ENCODE measurements at regions not wholly inside any gene's neighbourhood (a gene's known extent, or its start where the extent isn't known, plus 50 kb on each side); places are given as distances from the start of the nearest gene placed in this dataset.
"Not testable (repeated sequence)": the region's sequence is repeated elsewhere in the genome, so short reads cannot be mapped to it uniquely, and the experiment has no call there.

GRCh38 chr9:104319198-104319597 lies 184.9 kb upstream of the OR13F1 start:
- no peak overlapping the region for H3K27ac Mint-ChIP-seq

GRCh38 chr9:104319685-104320084 lies 184.4 kb upstream of the OR13F1 start:
- no peaks in the 10 kb centered on the region for H3K36me3 Mint-ChIP-seq
- no peak overlapping the region for H3K4me3 Mint-ChIP-seq
- ATAC-seq, result no peak
- Histone ChIP-seq H3K4me1 (ENCODE audit: control insufficient read depth, insufficient read depth, low read length) (no peaks in the 10 kb centered on the region), H3K27me3 (ENCODE audit: control insufficient read depth, insufficient read depth, low read length) (no peaks in the 10 kb centered on the region), H3K9me3 (ENCODE audit: control insufficient read depth, insufficient read depth, low read length) (no peaks in the 10 kb centered on the region), H3K27ac (ENCODE audit: low read length) (no peak overlapping the region), H3K36me3 (ENCODE audit: control insufficient read depth, insufficient read depth, low read length) (no peaks in the 10 kb centered on the region), H3K4me3 (ENCODE audit: low read length) (no peak overlapping the region)
- intact Hi-C loops (cut with micrococcal nuclease), result no loop called here
- no peaks in the 10 kb centered on the region for H3K27me3 Mint-ChIP-seq (ENCODE audit: low read depth in 2 of 2)
- no peaks in the 10 kb centered on the region for H3K4me1 Mint-ChIP-seq
- no peak for DNase-seq
- TF ChIP-seq CTCF (IDR thresholded peaks at IDR 0.05), result no peak
- H3K9me3 Mint-ChIP-seq, result peaks cover 8 to 9% of the 10 kb centered on the region in 2 donors
- WGBS (ENCODE audit: insufficient coverage), result 96% methylated on average over 2 of the region's 3 CpGs
- no peak overlapping the region for H3K27ac Mint-ChIP-seq

More at GRCh38 chr9:104319198-104319597, 184.9 kb upstream of the OR13F1 start:
- DNase-seq (no peak), ATAC-seq (no peak)
- H3K9me3 ChIP-seq (ENCODE audit: control insufficient read depth, insufficient read depth, low read length), result no peaks in the 10 kb centered on the region
- TF ChIP-seq CTCF (IDR thresholded peaks at IDR 0.05), result no peak
- intact Hi-C loops (cut with micrococcal nuclease), result no loop called here
- Mint-ChIP-seq H3K36me3 (no peaks in the 10 kb centered on the region), H3K4me3 (no peak overlapping the region), H3K9me3 (peaks cover 8 to 9% of the 10 kb centered on the region in 2 donors), H3K27me3 (ENCODE audit: low read depth in 2 of 2) (no peaks in the 10 kb centered on the region), H3K4me1 (no peaks in the 10 kb centered on the region)
- WGBS (ENCODE audit: insufficient coverage), result 100% methylated on average over 1 of the region's 2 CpGs
- no peak overlapping the region for H3K4me3 ChIP-seq (ENCODE audit: low read length)
- no peaks in the 10 kb centered on the region for H3K4me1 ChIP-seq (ENCODE audit: control insufficient read depth, insufficient read depth, low read length)
- no peaks in the 10 kb centered on the region for H3K36me3 ChIP-seq (ENCODE audit: control insufficient read depth, insufficient read depth, low read length)
- no peaks in the 10 kb centered on the region for H3K27me3 ChIP-seq (ENCODE audit: control insufficient read depth, insufficient read depth, low read length)
- no peak overlapping the region for H3K27ac ChIP-seq (ENCODE audit: low read length)

- 95% methylated on average over 3 of the region's 3 CpGs for WGBS (ENCODE audit: insufficient coverage)
- H3K4me3 ChIP-seq (ENCODE audit: low read length), result no peak overlapping the region
- no peak for TF ChIP-seq CTCF (IDR thresholded peaks at IDR 0.05)
- ATAC-seq (no peak), DNase-seq (no peak)
- H3K36me3 ChIP-seq (ENCODE audit: control insufficient read depth, insufficient read depth, low read length), result no peaks in the 10 kb centered on the region
- H3K27ac Mint-ChIP-seq, result no peak overlapping the region
- peaks cover 8% of the 10 kb centered on the region in 2 donors for H3K9me3 Mint-ChIP-seq
- no peaks in the 10 kb centered on the region for H3K27me3 Mint-ChIP-seq (ENCODE audit: low read depth in 2 of 2)
- H3K27ac ChIP-seq (ENCODE audit: low read length), result no peak overlapping the region
- no peaks in the 10 kb centered on the region for H3K4me1 ChIP-seq (ENCODE audit: control insufficient read depth, insufficient read depth, low read length)
- no peaks in the 10 kb centered on the region for H3K9me3 ChIP-seq (ENCODE audit: control insufficient read depth, insufficient read depth, low read length)
- no peaks in the 10 kb centered on the region for H3K36me3 Mint-ChIP-seq
- no peak overlapping the region for H3K4me3 Mint-ChIP-seq
- intact Hi-C loops (cut with micrococcal nuclease), result no loop called here
- no peaks in the 10 kb centered on the region for H3K4me1 Mint-ChIP-seq
- no peaks in the 10 kb centered on the region for H3K27me3 ChIP-seq (ENCODE audit: control insufficient read depth, insufficient read depth, low read length)
Measured at GRCh38 chr9:104322596-104322995, 181.5 kb upstream of the OR13F1 start.

GRCh38 chr9:104323967-104324694 lies 179.9 kb upstream of the OR13F1 start:
- H3K27me3 Mint-ChIP-seq (ENCODE audit: low read depth in 2 of 2); H3K4me3 Mint-ChIP-seq; H3K4me1 ChIP-seq (ENCODE audit: control insufficient read depth, insufficient read depth, low read length); H3K4me3 ChIP-seq (ENCODE audit: low read length); H3K27ac Mint-ChIP-seq; intact Hi-C loops (cut with micrococcal nuclease); H3K36me3 ChIP-seq (ENCODE audit: control insufficient read depth, insufficient read depth, low read length); ATAC-seq; H3K36me3 Mint-ChIP-seq; H3K27ac ChIP-seq (ENCODE audit: low read length); H3K27me3 ChIP-seq (ENCODE audit: control insufficient read depth, insufficient read depth, low read length); DNase-seq; H3K9me3 Mint-ChIP-seq; H3K4me1 Mint-ChIP-seq; H3K9me3 ChIP-seq (ENCODE audit: control insufficient read depth, insufficient read depth, low read length): not testable (repeated sequence)
- WGBS (ENCODE audit: insufficient coverage), result no CpG with 5 or more reads among the region's 2 CpGs
